ENCODE measurements at regions not wholly inside any gene's neighbourhood (a gene's known extent, or its start where the extent isn't known, plus 50 kb on each side); places are given as distances from the start of the nearest gene placed in this dataset.
"Not testable (repeated sequence)": the region's sequence is repeated elsewhere in the genome, so short reads cannot be mapped to it uniquely, and the experiment has no call there.

GRCh38 chr3:153840487-153840886 lies 280.7 kb upstream of the ARHGEF26 start:
- DNase-seq (ENCODE audit: low spot score), result no peak

DNA sequence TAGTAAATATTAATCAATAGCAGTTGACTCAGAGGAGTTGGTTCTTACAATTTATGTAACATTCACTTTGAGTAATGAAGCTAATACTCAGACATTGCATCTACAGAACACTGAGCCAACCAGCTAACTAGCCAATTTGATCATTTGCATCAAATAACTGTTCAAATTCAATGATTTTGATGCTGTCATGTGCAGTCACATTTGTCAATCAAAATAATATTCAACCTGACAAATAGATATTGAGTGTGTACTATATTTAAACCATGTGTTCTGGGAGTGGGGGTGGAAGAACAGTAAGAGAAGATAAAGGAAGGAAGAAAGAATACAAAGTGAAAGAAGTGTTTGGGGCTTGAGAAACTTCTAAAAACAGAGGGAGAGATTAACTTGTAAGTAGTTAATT lies 277.2 kb upstream of the ARHGEF26 start:
- no peak for DNase-seq (ENCODE audit: low spot score)

DNA sequence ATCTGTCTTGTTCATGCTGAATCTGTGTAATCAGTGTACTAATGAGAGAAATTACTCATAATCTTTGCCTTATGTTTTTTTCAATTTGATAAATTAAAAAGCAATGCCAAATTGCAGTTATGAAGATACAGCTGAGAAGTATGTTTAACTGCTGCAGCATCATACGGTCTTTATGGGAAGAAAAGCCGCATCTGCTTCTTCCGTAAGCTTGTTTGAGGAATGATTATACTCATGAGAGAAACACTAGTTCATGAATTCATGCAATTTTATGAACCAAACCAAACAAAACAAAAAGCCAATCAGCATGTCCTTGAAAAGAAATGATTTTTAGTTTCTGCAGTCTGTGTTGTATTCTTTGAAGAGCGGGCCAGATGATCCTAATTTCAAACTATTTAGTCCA lies 275.9 kb upstream of the ARHGEF26 start:
- DNase-seq (ENCODE audit: low spot score), result no peak

GRCh38 chr3:153848702-153849101 lies 272.5 kb upstream of the ARHGEF26 start:
- no peak for DNase-seq (ENCODE audit: low spot score)

GRCh38 chr3:153852355-153852754 lies 268.8 kb upstream of the ARHGEF26 start:
- DNase-seq (ENCODE audit: low spot score), result no peak

GRCh38 chr3:153853163-153853562 lies 268.0 kb upstream of the ARHGEF26 start:
- no peak for DNase-seq (ENCODE audit: low spot score)

DNA sequence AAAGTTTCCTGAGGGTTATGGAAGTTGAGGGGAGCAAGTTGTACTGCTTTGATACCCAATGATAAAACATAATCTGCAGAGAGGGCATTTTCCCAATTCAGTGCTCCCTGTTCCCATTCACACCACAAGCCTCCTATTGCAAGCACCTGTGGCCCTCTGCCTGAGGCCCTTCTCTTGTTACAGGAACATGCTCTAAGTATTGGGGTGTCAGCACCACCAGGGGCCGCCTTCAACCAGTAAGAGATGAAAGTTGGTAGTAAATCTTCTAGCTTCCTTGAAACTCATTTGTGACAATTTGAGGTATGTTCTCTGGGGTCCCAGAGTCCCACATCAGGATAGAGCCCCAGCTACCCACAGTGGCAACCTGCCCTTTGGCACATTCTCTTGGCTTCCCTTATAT lies 265.4 kb upstream of the ARHGEF26 start:
- no peak for DNase-seq (ENCODE audit: low spot score)

- no peak for DNase-seq (ENCODE audit: low spot score)
Observed at GRCh38 chr3:153856932-153857331, 264.3 kb upstream of the ARHGEF26 start.

DNA sequence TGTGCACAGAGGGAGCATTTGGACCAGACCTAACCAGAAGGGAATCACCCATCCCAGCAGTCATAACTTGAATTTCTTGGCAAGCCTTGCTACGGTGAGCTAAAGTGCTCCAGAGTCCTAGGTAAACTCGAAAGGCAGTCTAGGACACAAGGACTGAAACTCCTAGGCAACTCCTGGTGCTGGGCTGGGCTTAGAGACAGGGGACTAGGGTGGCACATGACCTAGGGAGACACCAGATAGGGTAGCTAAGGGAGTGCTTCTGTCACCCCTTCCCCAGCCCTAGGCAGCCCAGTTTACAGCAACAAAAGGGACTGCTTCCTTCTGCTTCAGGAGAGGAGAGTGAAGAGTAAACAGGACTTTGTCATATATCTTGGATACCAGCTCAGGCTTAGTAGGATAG lies 256.4 kb upstream of the ARHGEF26 start:
- no peak for DNase-seq (ENCODE audit: low spot score)

GRCh38 chr3:153866901-153867300 lies 254.3 kb upstream of the ARHGEF26 start:
- DNase-seq (ENCODE audit: low spot score), result no peak

- DNase-seq (ENCODE audit: low spot score), result not testable (repeated sequence)
Observed at GRCh38 chr3:153874348-153874747, 246.8 kb upstream of the ARHGEF26 start.

- no peak for DNase-seq (ENCODE audit: low spot score)
Observed at GRCh38 chr3:153880493-153880892, 240.7 kb upstream of the ARHGEF26 start.

- no peak for DNase-seq (ENCODE audit: low spot score)
Observed at GRCh38 chr3:153881201-153881600, 240.0 kb upstream of the ARHGEF26 start.

DNA sequence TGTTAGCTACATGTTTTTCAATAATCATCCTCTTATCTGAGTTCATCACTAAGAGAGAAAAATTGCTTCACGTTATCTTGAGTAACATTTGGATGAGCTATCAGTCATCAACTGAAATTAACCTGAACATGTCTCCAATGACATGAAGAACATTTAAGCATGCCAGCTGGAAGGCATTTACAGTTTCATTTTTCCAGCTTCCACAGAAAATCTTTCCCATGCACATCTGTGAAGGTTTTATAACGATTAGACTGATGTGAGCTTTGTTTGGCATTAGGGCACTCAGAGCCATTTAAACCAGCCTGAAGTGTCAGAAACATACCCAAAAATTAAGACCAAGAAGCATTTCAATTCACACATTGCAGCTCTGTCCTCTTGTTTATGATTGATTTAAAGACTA lies 235.8 kb upstream of the ARHGEF26 start:
- no peak for DNase-seq (ENCODE audit: low spot score)

- no peak for DNase-seq (ENCODE audit: low spot score)
Observed at GRCh38 chr3:153889905-153890334, 231.3 kb upstream of the ARHGEF26 start.

DNA sequence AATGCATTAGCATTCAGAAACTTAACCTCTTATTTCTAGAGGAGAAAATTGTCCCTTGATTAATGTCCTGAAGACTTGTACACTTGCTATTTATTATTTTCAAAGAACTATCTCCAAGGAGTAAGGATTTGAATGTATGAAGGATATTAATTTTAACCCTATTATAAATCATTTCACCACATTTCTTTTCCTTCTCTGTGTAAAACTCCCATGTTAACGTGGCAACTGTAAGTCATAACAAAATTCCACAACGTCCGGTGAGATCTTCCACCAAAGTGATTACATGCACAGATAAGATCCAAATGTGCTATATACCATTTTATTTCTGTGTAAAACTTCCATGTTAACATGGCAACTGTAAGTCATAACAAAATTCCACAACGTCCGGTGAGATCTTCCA lies 229.1 kb upstream of the ARHGEF26 start:
- DNase-seq (ENCODE audit: low spot score), result no peak

GRCh38 chr3:153894857-153895256 lies 226.3 kb upstream of the ARHGEF26 start:
- no peak for DNase-seq (ENCODE audit: low spot score)

DNA sequence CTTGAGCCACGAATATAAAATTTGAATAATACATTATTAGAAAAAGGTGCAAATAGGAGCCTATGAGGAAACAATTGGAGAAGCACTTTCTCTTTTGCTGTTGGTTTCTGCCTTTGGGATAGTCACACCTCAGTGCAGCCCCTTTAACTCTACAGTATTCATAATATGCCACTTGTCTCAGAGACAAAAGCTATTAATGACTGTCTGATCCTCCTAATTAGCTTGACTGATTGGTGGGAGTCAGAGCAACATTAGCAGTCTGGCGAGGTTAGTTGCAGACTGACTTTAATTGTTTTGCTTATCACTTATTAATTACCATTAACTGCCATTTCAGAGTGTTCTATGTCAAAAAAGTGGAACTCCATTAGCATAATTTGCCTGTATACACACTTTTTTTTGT lies 225.0 kb upstream of the ARHGEF26 start:
- DNase-seq (ENCODE audit: low spot score), result no peak

DNA sequence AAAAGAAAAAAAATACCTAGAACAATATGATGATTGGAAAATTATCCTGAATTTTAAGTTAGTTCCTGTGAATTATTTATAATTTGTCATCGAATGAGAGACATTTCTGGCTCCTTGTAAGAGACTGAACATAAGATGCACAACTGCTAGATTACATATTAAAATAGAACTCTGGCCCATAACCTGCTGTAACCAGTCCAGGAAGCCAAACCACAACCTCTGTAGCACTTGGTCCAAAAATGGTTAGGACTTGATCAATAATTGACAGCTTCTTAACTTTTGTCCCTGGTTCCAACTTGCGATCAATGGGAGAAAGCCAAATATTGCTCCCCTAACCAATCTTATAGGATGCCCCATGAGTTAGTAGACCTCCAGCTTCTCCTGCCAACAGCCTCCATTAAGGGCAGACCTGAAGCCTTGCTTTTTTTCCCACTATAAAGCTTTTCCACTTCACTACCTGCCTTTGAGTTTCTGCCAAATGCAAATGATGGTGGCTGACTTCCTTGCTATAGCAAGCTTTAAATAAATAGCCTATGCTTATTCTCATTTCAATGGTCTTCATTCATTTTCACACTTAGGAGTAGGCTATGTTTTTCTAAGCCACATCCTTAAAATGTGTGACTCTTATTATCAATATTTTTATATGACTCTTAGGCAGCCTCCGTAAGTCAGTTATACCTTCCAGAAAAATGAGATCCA lies 224.0 kb upstream of the ARHGEF26 start:
- DNase-seq (ENCODE audit: low spot score), result no peak

GRCh38 chr3:153897842-153898241 lies 223.3 kb upstream of the ARHGEF26 start:
- DNase-seq (ENCODE audit: low spot score), result no peak

DNA sequence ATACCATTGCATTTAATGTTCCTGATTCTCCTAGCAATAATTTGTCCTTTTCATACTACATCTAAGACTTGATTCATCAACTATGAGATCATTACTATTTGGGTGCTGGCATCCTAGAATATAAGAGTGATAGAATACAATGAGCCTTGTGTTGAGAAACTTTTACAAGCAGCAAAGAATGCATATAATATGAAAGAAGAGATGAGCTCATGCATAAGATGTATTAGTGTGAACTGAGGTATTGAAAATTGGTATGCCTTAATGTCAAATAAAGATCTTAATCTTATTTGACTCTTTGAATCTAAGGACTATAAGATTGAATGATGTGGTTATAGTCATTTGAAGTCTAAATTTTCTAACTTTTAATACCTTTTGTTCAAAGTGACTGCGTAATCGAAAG lies 220.0 kb upstream of the ARHGEF26 start:
- peak; percentile 52 for DNase-seq (ENCODE audit: low spot score)

GRCh38 chr3:153901991-153902390 lies 219.2 kb upstream of the ARHGEF26 start:
- DNase-seq (ENCODE audit: low spot score), result no peak

GRCh38 chr3:153903430-153903829 lies 217.8 kb upstream of the ARHGEF26 start:
- DNase-seq (ENCODE audit: low spot score), result no peak

GRCh38 chr3:153906366-153906765 lies 214.8 kb upstream of the ARHGEF26 start:
- no peak for DNase-seq (ENCODE audit: low spot score)

Measured in LoVo (cell line).